Activated CD4-positive, alpha-beta T cell treated with anti-CD3 and anti-CD28 coated beads for 24 hours (primary cell): ENCODE measurements at regions not wholly inside any gene's neighbourhood (a gene's known extent, or its start where the extent isn't known, plus 50 kb on each side); places are given as distances from the start of the nearest gene placed in this dataset.

Source experiments
- DNase-seq, 2 donors: peaks; one replicate each; pipeline ENCODE4 v3.0.0-alpha.2; 2020; ENCODE audit warnings: low read depth in 2 of 2

GRCh38 chr6:14274546-14275492 is 157.2 kb downstream of the CD83 start:
- no peak for DNase-seq

- DNase-seq, result no peak
Observed at GRCh38 chr6:14275493-14275851, 157.9 kb downstream of the CD83 start.

GRCh38 chr6:14276071-14276470 is 158.5 kb downstream of the CD83 start:
- DNase-seq, result no peak

- no peak for DNase-seq
Observed at GRCh38 chr6:14276667-14277404, 159.3 kb downstream of the CD83 start.

GRCh38 chr6:14277405-14277930 is 159.9 kb downstream of the CD83 start:
- DNase-seq, result no peak

- DNase-seq, result no peak
Observed at GRCh38 chr6:14278006-14278405, 160.4 kb downstream of the CD83 start.

- DNase-seq, result no peak
Observed at GRCh38 chr6:14278446-14278845, 160.9 kb downstream of the CD83 start.

GRCh38 chr6:14280006-14280510 is 162.5 kb downstream of the CD83 start:
- no peak for DNase-seq

- no peak for DNase-seq
Observed at GRCh38 chr6:14280766-14281293, 163.3 kb downstream of the CD83 start.

GRCh38 chr6:14281811-14282660 is 164.5 kb downstream of the CD83 start:
- DNase-seq, result no peak

- no peak for DNase-seq
Observed at GRCh38 chr6:14282854-14283505, 165.4 kb downstream of the CD83 start.

GRCh38 chr6:14283600-14284235 is 166.1 kb downstream of the CD83 start:
- no peak for DNase-seq

GRCh38 chr6:14284969-14285590 is 167.5 kb downstream of the CD83 start:
- no peak for DNase-seq

GRCh38 chr6:14286144-14286543 is 168.6 kb downstream of the CD83 start:
- no peak for DNase-seq

- DNase-seq, result no peak
Observed at GRCh38 chr6:14286634-14287428, 169.3 kb downstream of the CD83 start.

- no peak for DNase-seq
Observed at GRCh38 chr6:14287707-14288106, 170.1 kb downstream of the CD83 start.

- DNase-seq, result no peak
Observed at GRCh38 chr6:14288910-14289309, 171.3 kb downstream of the CD83 start.

- no peak for DNase-seq
Observed at GRCh38 chr6:14290041-14290771, 172.6 kb downstream of the CD83 start.
